ENCODE measurements at regions not wholly inside any gene's neighbourhood (a gene's known extent, or its start where the extent isn't known, plus 50 kb on each side); places are given as distances from the start of the nearest gene placed in this dataset.

- TF ChIP-seq POLR2A (IDR thresholded peaks at IDR 0.05; ENCODE audit: low read depth, low read length) = no peak
- FAIRE-seq (no peak), DNase-seq (ENCODE audit: insufficient read length, low spot score) (no peak)
Observed at GRCh38 chr4:62269918-62270317, 1069.8 kb downstream of the ADGRL3 start.

DNA sequence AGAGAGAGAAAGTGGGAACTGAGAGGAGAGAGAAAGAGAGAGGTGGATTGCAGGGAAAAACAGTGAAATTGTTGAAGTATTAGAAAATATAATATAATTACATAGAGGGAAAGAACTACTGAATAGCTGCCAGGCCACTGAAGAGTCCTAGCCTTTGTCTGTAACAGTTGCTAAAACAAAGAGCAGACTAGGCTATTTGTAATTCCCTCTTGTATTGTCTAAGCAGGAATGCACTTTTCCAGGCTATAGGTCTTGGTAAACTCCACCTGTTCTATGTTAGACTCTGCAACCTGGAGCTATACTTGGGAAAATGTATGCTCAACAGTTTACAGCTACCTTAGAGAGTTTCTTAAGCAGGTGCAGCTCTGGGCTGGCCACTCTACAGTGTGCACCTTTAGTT is 1063.3 kb downstream of the ADGRL3 start:
- no peak for TF ChIP-seq POLR2A (IDR thresholded peaks at IDR 0.05; ENCODE audit: low read depth, low read length)
- FAIRE-seq = no peak
- DNase-seq (ENCODE audit: insufficient read length, low spot score) = no peak

DNA sequence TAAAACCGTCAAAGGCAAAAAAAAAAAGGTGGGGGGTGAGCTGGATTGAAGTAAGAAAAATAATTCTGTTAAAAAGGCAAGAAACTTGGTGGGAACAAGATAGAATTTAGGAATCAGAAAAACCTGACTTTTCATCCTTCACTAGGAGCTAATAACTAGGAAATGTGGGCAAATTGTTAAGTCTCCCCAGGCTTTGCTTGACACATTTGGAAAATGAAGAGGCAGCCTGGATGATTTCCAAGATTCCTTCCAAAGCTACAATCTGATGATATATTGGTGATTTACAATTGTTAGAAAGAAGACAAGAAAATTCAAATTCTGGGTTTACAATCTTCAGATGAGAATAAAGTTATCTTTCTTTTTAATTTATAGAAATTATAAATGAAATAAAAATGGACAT is 1062.5 kb downstream of the ADGRL3 start:
- DNase-seq (ENCODE audit: insufficient read length, low spot score) (no peak), FAIRE-seq (no peak)
- TF ChIP-seq POLR2A (IDR thresholded peaks at IDR 0.05; ENCODE audit: low read depth, low read length) = no peak

DNA sequence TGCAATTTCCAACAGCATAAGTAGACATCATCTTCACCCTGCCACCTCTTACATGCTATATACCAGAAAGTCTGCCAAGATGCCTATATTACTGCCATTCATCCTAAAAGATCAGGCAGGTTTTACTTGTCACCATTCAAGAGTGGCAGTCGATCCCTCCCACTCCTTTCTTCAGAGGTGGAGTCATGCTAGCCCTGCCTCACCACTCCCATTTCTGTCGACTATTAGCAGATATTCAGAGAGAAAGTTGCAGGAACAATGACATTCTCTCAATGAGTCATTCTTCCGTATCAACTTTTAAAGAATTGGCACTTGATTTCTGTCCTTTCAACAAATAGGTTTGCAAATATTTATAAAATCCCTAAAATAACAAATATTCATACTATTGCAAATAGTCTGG is 1060.1 kb downstream of the ADGRL3 start:
- DNase-seq (ENCODE audit: insufficient read length, low spot score) = no peak
- FAIRE-seq = no peak
- no peak for TF ChIP-seq POLR2A (IDR thresholded peaks at IDR 0.05; ENCODE audit: low read depth, low read length)

DNA sequence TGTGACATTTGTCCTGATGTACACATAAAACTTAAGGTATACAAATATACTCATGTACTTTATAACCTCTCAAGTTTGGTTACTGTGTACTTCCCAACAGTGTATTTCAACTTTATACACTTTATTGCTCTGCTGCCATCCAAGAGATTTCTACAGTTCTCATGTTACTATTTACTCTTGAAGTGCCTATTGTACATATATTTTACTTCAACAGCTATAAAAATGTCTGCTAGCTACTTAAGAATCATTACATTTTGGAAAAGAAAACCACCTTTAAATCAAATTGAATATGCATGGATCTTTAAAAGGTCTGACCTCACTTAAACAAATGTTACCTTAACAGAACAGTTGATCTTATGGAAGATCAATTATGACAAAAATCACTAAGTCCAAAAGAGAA is 1056.4 kb downstream of the ADGRL3 start:
- no peak for TF ChIP-seq POLR2A (IDR thresholded peaks at IDR 0.05; ENCODE audit: low read depth, low read length)
- DNase-seq (ENCODE audit: insufficient read length, low spot score) (no peak), FAIRE-seq (no peak)

DNA sequence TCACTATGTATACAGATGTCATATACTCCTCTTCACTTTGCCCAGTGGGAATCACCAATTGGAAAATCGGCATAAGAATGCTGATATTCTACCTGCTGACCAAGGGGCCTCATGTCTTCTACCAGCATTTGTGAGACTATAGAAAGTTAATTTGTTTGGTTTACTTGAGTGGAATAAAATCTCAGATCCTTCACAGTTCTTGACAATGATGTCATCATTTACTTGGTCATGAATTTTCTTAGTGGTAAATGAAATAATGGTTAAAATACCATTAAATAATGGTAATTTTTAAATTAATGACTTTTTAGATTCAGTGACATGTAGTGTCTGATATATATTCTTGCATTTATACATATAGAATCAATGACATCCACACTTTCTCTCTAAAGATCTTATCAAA is 1052.6 kb downstream of the ADGRL3 start:
- DNase-seq (ENCODE audit: insufficient read length, low spot score) (no peak), FAIRE-seq (no peak)
- TF ChIP-seq POLR2A (IDR thresholded peaks at IDR 0.05; ENCODE audit: low read depth, low read length) = no peak

- DNase-seq (ENCODE audit: insufficient read length, low spot score) (no peak), FAIRE-seq (no peak)
- no peak for TF ChIP-seq POLR2A (IDR thresholded peaks at IDR 0.05; ENCODE audit: low read depth, low read length)
Observed at GRCh38 chr4:62250100-62250499, 1050.0 kb downstream of the ADGRL3 start.

GRCh38 chr4:62243895-62244294 is 1043.8 kb downstream of the ADGRL3 start:
- no peak for TF ChIP-seq POLR2A (IDR thresholded peaks at IDR 0.05; ENCODE audit: low read depth, low read length)
- DNase-seq (ENCODE audit: insufficient read length, low spot score) (no peak), FAIRE-seq (no peak)

DNA sequence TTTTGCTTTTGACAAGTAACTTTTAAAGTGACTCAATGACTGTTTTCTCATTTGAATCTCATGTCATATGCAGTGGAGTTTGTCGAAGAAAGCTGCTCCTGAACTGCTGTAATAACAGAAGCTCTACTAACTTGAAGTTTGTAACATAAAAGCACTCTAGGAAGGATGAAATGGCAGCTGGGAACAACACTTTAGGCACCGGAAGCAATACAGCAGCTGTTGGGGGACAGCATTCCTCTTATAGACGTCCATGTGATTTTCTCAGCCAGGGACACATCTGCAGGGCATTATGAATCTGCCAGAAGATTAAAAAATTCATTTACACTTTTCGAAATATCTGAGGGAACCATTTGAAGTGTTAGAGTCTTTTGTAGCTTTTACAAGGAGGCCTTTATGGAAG is 1035.8 kb downstream of the ADGRL3 start:
- no peak for TF ChIP-seq POLR2A (IDR thresholded peaks at IDR 0.05; ENCODE audit: low read depth, low read length)
- DNase-seq (ENCODE audit: insufficient read length, low spot score) = no peak
- no peak for FAIRE-seq

GRCh38 chr4:62232814-62233213 is 1032.7 kb downstream of the ADGRL3 start:
- FAIRE-seq = no peak

DNA sequence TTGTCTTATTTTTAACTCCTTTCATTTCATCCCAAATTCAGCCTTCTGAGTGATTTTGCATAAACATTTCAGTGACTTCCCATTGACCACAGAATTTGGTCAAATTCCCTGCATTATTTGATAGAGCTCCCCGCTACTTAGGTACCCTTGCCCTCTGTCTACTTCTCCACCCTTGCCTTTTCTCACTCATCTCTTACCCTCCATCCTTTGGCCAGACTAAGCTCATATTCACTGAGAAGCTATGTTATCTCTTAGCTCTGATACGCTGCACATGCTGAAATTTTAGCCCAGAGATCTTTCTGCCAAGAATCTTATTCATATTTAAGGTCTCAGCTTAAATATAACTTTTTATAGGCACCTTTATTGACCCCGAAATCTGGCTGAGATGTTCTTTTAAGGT is 1031.9 kb downstream of the ADGRL3 start:
- DNase-seq (ENCODE audit: insufficient read length, low spot score) (no peak), FAIRE-seq (no peak)
- TF ChIP-seq POLR2A (IDR thresholded peaks at IDR 0.05; ENCODE audit: low read depth, low read length) = no peak

More at GRCh38 chr4:62232814-62233213, 1032.7 kb downstream of the ADGRL3 start:
- no peak for TF ChIP-seq POLR2A (IDR thresholded peaks at IDR 0.05; ENCODE audit: low read depth, low read length)
- DNase-seq (ENCODE audit: insufficient read length, low spot score) = no peak

DNA sequence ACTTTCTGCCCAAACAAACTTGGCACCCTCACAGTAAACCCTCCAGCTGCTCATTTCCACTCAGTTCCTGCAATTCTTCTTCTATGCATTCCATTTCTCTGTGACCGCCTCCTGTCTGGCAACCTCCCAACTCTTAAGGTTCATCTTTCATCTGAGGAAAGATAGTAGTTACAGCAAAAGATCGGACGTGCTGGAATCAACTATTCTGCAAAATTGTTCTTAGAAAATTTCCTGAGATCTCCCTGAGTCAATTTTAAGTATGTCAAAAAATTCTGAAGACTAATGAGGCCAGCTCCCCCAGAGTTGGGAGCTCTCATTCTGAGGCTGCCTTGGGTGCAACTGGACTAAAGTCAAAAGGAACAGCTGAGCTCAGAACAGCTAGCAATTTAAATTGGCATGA is 1026.0 kb downstream of the ADGRL3 start:
- no peak for FAIRE-seq

GRCh38 chr4:62222121-62222520 is 1022.0 kb downstream of the ADGRL3 start:
- TF ChIP-seq POLR2A (IDR thresholded peaks at IDR 0.05; ENCODE audit: low read depth, low read length) = no peak
- FAIRE-seq = no peak
- DNase-seq (ENCODE audit: insufficient read length, low spot score) = no peak

More for the DNA sequence above, 1026.0 kb downstream of the ADGRL3 start:
- no peak for TF ChIP-seq POLR2A (IDR thresholded peaks at IDR 0.05; ENCODE audit: low read depth, low read length)
- no peak for DNase-seq (ENCODE audit: insufficient read length, low spot score)

- no peak for FAIRE-seq
- DNase-seq (ENCODE audit: insufficient read length, low spot score) = no peak
- TF ChIP-seq POLR2A (IDR thresholded peaks at IDR 0.05; ENCODE audit: low read depth, low read length) = no peak
Observed at GRCh38 chr4:62210486-62210885, 1010.4 kb downstream of the ADGRL3 start.

GRCh38 chr4:62209757-62210485 is 1009.8 kb downstream of the ADGRL3 start:
- TF ChIP-seq POLR2A (IDR thresholded peaks at IDR 0.05; ENCODE audit: low read depth, low read length) = no peak
- FAIRE-seq = no peak
- no peak for DNase-seq (ENCODE audit: insufficient read length, low spot score)

- no peak for DNase-seq (ENCODE audit: insufficient read length, low spot score)
- no peak for FAIRE-seq
- TF ChIP-seq POLR2A (IDR thresholded peaks at IDR 0.05; ENCODE audit: low read depth, low read length) = no peak
Observed at GRCh38 chr4:62208921-62209320, 1008.8 kb downstream of the ADGRL3 start.
